IPS DF 6.9 (cell line): ENCODE measurements at regions not wholly inside any gene's neighbourhood (a gene's known extent, or its start where the extent isn't known, plus 50 kb on each side); places are given as distances from the start of the nearest gene placed in this dataset.

ENCODE experiments used
- DNase-seq: peaks from one replicate; pipeline ENCODE4 v3.0.0-alpha.2; 2013; ENCODE audit warnings: low read depth, low spot score
- H3K27ac ChIP-seq: one replicate; pipeline ENCODE4 v1.5.1; 2013; ENCODE audit warnings: low read length, control low read depth
- H3K27me3 ChIP-seq: 2 replicates; pipeline ENCODE4 v1.6.1; 2013; ENCODE audit warnings: mild to moderate bottlenecking, low read length; ENCODE audit not compliant: control insufficient read depth, insufficient read depth
- H3K36me3 ChIP-seq: 2 replicates; pipeline ENCODE4 v1.6.1; 2013; ENCODE audit warnings: low read length; ENCODE audit not compliant: control insufficient read depth, insufficient read depth
- H3K4me1 ChIP-seq: 2 replicates; pipeline ENCODE4 v1.6.1; 2013; ENCODE audit warnings: low read length; ENCODE audit not compliant: control insufficient read depth, insufficient read depth
- H3K4me3 ChIP-seq: 2 replicates; pipeline ENCODE4 v1.5.1; 2013; ENCODE audit warnings: mild to moderate bottlenecking, low read length
- H3K9me3 ChIP-seq: 2 replicates; pipeline ENCODE4 v1.6.1; 2013; ENCODE audit warnings: low read length, inconsistent platforms; ENCODE audit not compliant: control insufficient read depth, insufficient read depth
- WGBS: extraction: QIAGEN DNeasy Blood & Tissue Kit; methylation state at CpG from one replicate; pipeline ENCODE4 v1.1.7; 2013; ENCODE audit warnings: mixed read lengths, missing lambda C conversion rate; ENCODE audit not compliant: insufficient read length, insufficient coverage; 5-methylcytosine and 5-hydroxymethylcytosine counted together

DNA sequence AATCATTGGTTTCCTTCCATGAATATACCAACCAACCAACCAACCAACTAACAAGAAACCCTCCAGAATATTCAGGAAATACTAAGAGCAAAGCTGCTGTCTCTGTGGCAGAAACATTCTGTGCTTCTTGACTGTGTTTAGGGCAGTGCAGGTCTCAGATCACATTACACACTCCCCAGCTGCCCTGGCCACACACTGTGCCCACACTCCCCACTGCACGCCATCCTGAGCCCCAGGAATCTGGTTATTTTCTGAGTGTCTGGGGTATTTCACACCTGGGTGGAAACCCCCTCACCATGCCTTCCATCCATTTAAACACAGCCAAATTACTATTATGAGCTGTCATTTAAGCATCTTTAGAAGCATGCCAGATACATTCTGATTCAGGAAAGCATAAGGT, 183.7 kb upstream of the ANK3 start:
- no peak overlapping the region for H3K4me3 ChIP-seq
- H3K27ac ChIP-seq = no peak overlapping the region
- WGBS = no CpG with 5 or more reads among the region's 1 CpG
- no peaks in the 10 kb centered on the region for H3K9me3 ChIP-seq
- peaks cover 9% of the 10 kb centered on the region; the same call in 1 of the 2 replicates for H3K4me1 ChIP-seq
- no peaks in the 10 kb centered on the region for H3K27me3 ChIP-seq
- no peak for DNase-seq
- H3K36me3 ChIP-seq = no peaks in the 10 kb centered on the region

GRCh38 chr10:60572511-60573194, 183.0 kb upstream of the ANK3 start:
- H3K36me3 ChIP-seq = no peaks in the 10 kb centered on the region
- H3K4me3 ChIP-seq = no peak overlapping the region
- DNase-seq = peak; percentile 37
- no peak overlapping the region for H3K27ac ChIP-seq
- H3K27me3 ChIP-seq = no peaks in the 10 kb centered on the region
- H3K9me3 ChIP-seq = no peaks in the 10 kb centered on the region
- H3K4me1 ChIP-seq = peaks cover 9% of the 10 kb centered on the region; the same call in 1 of the 2 replicates
- no CpG with 5 or more reads among the region's 12 CpGs for WGBS

GRCh38 chr10:60570896-60571295, 181.2 kb upstream of the ANK3 start:
- Histone ChIP-seq H3K4me3 (no peak overlapping the region), H3K4me1 (peaks cover 9% of the 10 kb centered on the region; the same call in 1 of the 2 replicates), H3K27me3 (no peaks in the 10 kb centered on the region), H3K27ac (no peak overlapping the region), H3K9me3 (no peaks in the 10 kb centered on the region), H3K36me3 (no peaks in the 10 kb centered on the region)
- no CpG with 5 or more reads among the region's 4 CpGs for WGBS
- no peak for DNase-seq

DNA sequence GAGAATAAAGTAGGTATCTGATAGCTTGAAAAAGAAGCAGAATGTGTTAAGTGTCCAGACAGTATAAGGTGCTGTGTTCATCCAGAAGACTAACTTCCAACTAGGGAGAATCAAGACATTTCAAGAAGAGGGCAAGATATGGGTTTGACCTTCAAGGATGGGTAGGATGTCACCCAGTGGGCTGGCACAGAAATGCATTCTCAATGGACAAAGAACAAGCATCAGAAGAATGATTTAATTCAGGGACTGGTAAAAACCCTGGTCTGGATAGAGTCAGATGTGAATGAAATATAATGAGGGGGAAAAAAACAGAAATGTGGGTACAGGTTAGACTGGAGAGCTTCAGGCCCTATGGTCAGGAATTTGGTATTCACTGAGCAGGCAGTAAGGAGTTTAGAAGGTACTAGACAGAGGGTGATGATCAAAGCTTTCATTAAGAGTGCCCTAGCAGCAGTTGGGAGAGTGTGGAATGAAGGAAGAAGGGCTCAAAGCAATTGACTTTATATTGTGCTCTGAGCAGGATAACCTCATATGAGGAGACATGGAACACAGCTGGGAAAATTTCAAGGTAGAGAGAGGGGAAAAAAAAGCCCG, 180.7 kb upstream of the ANK3 start:
- Histone ChIP-seq H3K4me1 (peaks cover 9% of the 10 kb centered on the region; the same call in 1 of the 2 replicates), H3K27me3 (no peaks in the 10 kb centered on the region), H3K36me3 (no peaks in the 10 kb centered on the region), H3K4me3 (no peak overlapping the region), H3K27ac (no peak overlapping the region), H3K9me3 (no peaks in the 10 kb centered on the region)
- no peak for DNase-seq
- no CpG with 5 or more reads among the region's 1 CpG for WGBS

DNA sequence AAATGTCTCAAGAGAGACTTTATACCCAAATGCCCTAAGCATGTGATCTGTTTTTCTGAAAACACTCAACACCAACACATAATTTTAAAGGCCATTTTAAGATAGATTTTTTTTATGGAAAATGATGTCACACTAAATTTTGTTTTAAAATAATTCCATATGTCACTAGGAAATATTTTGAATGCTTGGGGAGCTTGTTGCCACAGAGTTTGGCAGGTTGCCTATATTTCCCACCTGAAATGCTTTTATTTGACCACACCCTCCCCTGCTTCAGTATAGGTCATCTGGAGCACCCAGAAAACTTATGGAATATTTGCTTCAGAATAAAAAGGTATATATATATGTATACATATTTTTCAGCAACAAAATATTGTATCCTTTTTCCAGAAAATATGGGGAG, 180.0 kb upstream of the ANK3 start:
- H3K4me1 ChIP-seq = peaks cover 9% of the 10 kb centered on the region; the same call in 1 of the 2 replicates
- DNase-seq = no peak
- no peaks in the 10 kb centered on the region for H3K27me3 ChIP-seq
- H3K4me3 ChIP-seq = no peak overlapping the region
- H3K27ac ChIP-seq = no peak overlapping the region
- no peaks in the 10 kb centered on the region for H3K9me3 ChIP-seq
- no peaks in the 10 kb centered on the region for H3K36me3 ChIP-seq

DNA sequence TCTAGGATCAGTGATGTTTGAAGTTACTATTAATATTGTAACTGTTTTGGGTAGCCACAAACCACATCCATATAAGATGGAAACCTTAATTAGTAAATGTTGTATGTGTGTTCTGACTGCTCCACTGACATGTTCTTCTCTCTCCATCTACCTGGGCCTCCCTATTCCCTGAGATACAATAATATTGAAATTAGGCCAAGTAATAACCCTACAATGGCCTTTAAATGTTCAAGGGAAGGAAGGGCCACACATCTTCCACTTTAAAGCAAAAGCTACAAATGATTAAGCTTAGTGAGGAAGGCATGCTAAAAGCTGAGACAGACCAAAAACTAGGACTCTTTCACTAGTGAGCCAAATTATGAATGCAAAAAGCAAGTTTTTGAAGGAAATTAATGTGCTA, 176.4 kb upstream of the ANK3 start:
- no peak overlapping the region for H3K27ac ChIP-seq
- no peak overlapping the region for H3K4me3 ChIP-seq
- DNase-seq = no peak
- no peaks in the 10 kb centered on the region for H3K27me3 ChIP-seq
- H3K9me3 ChIP-seq = no peaks in the 10 kb centered on the region
- no peaks in the 10 kb centered on the region for H3K36me3 ChIP-seq
- no peaks in the 10 kb centered on the region for H3K4me1 ChIP-seq

GRCh38 chr10:60565492-60565891, 175.8 kb upstream of the ANK3 start:
- Histone ChIP-seq H3K9me3 (no peaks in the 10 kb centered on the region), H3K4me1 (no peaks in the 10 kb centered on the region), H3K27me3 (no peaks in the 10 kb centered on the region), H3K36me3 (no peaks in the 10 kb centered on the region), H3K4me3 (no peak overlapping the region), H3K27ac (no peak overlapping the region)
- WGBS = no CpG with 5 or more reads among the region's 2 CpGs
- DNase-seq = no peak

DNA sequence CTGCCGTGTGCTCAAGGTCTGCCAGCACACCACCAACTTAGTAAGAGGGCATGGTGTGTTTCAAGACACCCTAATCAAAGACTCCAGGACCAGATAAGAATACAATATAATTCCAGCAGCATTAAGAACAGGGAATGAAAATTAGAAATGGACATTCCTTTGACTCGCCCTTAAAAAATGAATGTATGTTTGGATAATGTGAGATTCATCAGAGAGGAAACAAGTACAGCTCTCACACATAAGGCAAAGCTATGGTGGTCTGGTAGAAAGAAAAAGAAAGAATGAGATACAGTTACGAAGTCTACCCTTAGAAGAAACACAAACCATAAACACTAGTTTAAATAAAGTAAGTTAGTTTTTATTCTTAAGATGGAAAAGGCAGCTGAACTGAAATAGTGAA, 174.8 kb upstream of the ANK3 start:
- no peaks in the 10 kb centered on the region for H3K4me1 ChIP-seq
- no CpG with 5 or more reads among the region's 3 CpGs for WGBS
- H3K36me3 ChIP-seq = no peaks in the 10 kb centered on the region
- no peak for DNase-seq
- H3K27ac ChIP-seq = no peak overlapping the region
- no peaks in the 10 kb centered on the region for H3K27me3 ChIP-seq
- H3K4me3 ChIP-seq = no peak overlapping the region
- H3K9me3 ChIP-seq = no peaks in the 10 kb centered on the region

DNA sequence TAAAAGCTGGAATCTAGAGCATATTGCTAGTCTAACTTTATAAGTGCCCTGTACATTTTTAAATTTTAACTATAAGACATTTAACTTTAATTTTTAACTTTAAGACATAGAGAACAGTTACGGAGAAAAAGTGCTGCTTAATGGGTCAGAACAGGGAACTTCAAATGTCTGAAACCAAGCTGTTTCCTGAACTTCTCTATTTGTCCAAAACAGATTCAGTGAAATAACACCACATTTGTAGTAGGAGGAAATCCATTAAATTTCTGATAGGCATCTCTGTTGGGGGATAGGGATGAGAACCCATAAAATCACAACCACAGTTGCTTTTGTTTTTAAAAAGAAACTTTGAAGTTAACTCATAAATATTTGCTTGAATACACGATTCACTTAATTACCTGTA, 170.8 kb upstream of the ANK3 start:
- no peak for DNase-seq
- H3K27me3 ChIP-seq = no peaks in the 10 kb centered on the region
- 100% methylated on average over 1 of the region's 2 CpGs for WGBS
- no peaks in the 10 kb centered on the region for H3K9me3 ChIP-seq
- H3K4me1 ChIP-seq = no peaks in the 10 kb centered on the region
- no peaks in the 10 kb centered on the region for H3K36me3 ChIP-seq
- H3K27ac ChIP-seq = no peak overlapping the region
- no peak overlapping the region for H3K4me3 ChIP-seq

DNA sequence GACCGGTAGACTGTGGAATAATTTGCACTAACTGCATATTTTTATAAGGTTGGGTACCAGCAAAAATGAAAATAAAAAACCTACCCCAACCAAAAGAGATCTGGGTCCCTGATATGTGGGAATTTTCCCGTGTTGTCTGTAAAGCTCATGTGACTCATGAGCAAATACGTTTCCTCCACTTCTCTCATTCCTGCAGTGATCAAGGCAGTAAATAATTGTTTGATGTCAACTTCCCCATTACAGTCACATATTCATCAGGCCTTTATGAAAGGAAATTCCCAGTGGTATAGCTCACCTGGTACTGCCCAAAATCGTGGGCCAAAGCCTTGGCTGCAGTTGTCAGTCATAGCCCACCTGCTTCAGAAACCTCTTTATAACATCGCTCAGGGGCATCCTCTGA, 166.0 kb upstream of the ANK3 start:
- no peak overlapping the region for H3K4me3 ChIP-seq
- no peaks in the 10 kb centered on the region for H3K4me1 ChIP-seq
- H3K27ac ChIP-seq = no peak overlapping the region
- no peaks in the 10 kb centered on the region for H3K36me3 ChIP-seq
- DNase-seq = no peak
- WGBS = no CpG with 5 or more reads among the region's 5 CpGs
- H3K9me3 ChIP-seq = no peaks in the 10 kb centered on the region
- no peaks in the 10 kb centered on the region for H3K27me3 ChIP-seq

GRCh38 chr10:60549686-60550085, 160.0 kb upstream of the ANK3 start:
- Histone ChIP-seq H3K27me3 (no peaks in the 10 kb centered on the region), H3K27ac (no peak overlapping the region), H3K4me1 (no peaks in the 10 kb centered on the region), H3K9me3 (no peaks in the 10 kb centered on the region), H3K4me3 (no peak overlapping the region), H3K36me3 (no peaks in the 10 kb centered on the region)
- DNase-seq = no peak
- WGBS = no CpG with 5 or more reads among the region's 1 CpG
